ENCODE measurements at regions not wholly inside any gene's neighbourhood (a gene's known extent, or its start where the extent isn't known, plus 50 kb on each side); places are given as distances from the start of the nearest gene placed in this dataset.

DNA sequence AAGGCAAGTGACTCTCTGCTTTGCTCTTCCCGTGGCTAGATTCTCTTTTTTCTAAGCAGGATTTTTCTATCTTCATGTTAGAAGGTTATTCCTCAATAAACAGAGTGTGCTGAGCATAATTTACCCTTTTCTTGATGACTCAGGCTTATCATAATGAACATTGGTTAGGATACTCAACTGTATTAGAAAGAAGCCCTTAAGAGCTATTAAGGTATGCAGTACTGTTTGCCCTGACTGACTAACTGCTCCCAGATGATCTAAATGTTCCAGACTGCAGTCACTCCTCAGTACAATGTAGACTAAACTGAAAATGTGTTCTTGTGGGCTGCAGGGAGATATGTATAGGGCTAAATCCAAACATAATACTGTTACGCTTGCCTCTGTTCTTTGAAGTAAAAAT is 687.8 kb downstream of the NUP35 start:
- peaks cover 2% of the 10 kb centered on the region for H3K9me3 ChIP-seq (ENCODE audit: low read depth)
- H2AFZ ChIP-seq: no peak overlapping the region
- H3K9ac ChIP-seq: no peak overlapping the region
- no peaks in the 10 kb centered on the region for H3K79me2 ChIP-seq (ENCODE audit: insufficient read depth)
- TF ChIP-seq EZH2 (IDR thresholded peaks at IDR 0.05; ENCODE audit: insufficient read depth, poor library complexity, severe bottlenecking) (no peak), EZH2phosphoT487 (IDR thresholded peaks at IDR 0.05; ENCODE audit: insufficient read depth, low read depth) (no peak)
- H3K4me1 ChIP-seq (ENCODE audit: insufficient read depth): no peaks in the 10 kb centered on the region
- no peak overlapping the region for H3K27ac ChIP-seq
- WGBS, 2 experiments (ENCODE audit: low coverage in 1 of 2, low lambda C conversion rate in 2 of 2, missing lambda C conversion rate in 2 of 2): 8 to 11% methylated on average over 2 of the region's 2 CpGs
- DNase-seq: no peak
- H3F3A ChIP-seq (ENCODE audit: insufficient read depth): no peaks in the 10 kb centered on the region
- no peak overlapping the region for H3K4me2 ChIP-seq (ENCODE audit: unreplicated experiment)
- no peak overlapping the region for H3K4me3 ChIP-seq
- no peaks in the 10 kb centered on the region for H3K36me3 ChIP-seq (ENCODE audit: low read depth)
- H4K20me1 ChIP-seq (ENCODE audit: insufficient read depth): no peaks in the 10 kb centered on the region
- no peaks in the 10 kb centered on the region for H3K9me2 ChIP-seq (ENCODE audit: insufficient read depth)
- in situ Hi-C loops (cut with MboI): no loop called here
- no peaks in the 10 kb centered on the region for H3K27me3 ChIP-seq (replicated peaks; ENCODE audit: insufficient read depth)

DNA sequence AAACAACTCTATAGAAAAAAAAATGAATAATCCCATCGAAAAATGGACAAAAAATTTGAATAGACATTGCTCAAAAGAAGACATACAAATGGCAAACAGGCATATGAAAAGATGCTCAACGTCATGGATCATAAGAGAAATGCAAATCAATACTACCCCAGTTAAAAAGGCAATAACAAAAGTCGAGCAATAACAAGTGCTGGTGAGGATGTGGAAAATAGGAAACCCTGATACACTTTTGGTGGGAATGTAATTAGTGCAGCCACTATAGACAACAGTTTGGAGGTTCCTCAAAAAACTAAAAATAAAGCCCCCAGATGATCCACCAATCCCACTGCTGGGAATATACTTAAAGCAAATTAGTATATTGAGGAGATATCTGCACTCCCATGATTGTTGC is 701.5 kb downstream of the NUP35 start:
- no peak overlapping the region for H3K27ac ChIP-seq
- H3K9me2 ChIP-seq (ENCODE audit: insufficient read depth): no peaks in the 10 kb centered on the region
- H3F3A ChIP-seq (ENCODE audit: insufficient read depth): no peaks in the 10 kb centered on the region
- no peaks in the 10 kb centered on the region for H3K36me3 ChIP-seq (ENCODE audit: low read depth)
- no peak for DNase-seq
- H3K27me3 ChIP-seq (replicated peaks; ENCODE audit: insufficient read depth): no peaks in the 10 kb centered on the region
- WGBS, 2 experiments (ENCODE audit: low coverage in 1 of 2, low lambda C conversion rate in 2 of 2, missing lambda C conversion rate in 2 of 2): 11 to 19% methylated on average over 3 of the region's 3 CpGs
- H3K9me3 ChIP-seq (ENCODE audit: low read depth): peaks cover 2% of the 10 kb centered on the region
- H4K20me1 ChIP-seq (ENCODE audit: insufficient read depth): no peaks in the 10 kb centered on the region
- in situ Hi-C loops (cut with MboI): no loop called here
- H2AFZ ChIP-seq: no peak overlapping the region
- no peaks in the 10 kb centered on the region for H3K79me2 ChIP-seq (ENCODE audit: insufficient read depth)
- no peaks in the 10 kb centered on the region for H3K4me1 ChIP-seq (ENCODE audit: insufficient read depth)
- H3K4me2 ChIP-seq (ENCODE audit: unreplicated experiment): no peak overlapping the region
- H3K4me3 ChIP-seq: no peak overlapping the region
- TF ChIP-seq EZH2 (IDR thresholded peaks at IDR 0.05; ENCODE audit: insufficient read depth, poor library complexity, severe bottlenecking) (no peak), EZH2phosphoT487 (IDR thresholded peaks at IDR 0.05; ENCODE audit: insufficient read depth, low read depth) (no peak)
- H3K9ac ChIP-seq: no peak overlapping the region

DNA sequence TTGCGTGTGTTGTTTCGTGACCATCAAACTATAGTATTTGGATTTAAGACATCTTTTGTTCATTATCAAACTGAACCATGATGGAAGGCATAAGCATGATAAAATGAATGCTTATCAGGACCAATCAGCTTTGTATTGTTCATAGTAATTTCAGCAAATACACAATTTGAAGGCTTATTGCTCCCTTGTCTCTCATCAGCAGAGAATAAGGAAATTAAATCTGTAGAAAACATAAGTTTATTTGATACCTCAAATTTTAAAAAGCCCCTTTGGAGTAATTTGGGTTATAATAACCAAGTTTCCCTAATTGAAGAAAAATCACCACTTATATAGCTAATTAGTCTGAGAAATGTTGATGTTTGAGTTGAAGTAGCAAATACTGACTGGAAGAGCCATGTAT is 705.7 kb downstream of the NUP35 start:
- no peaks in the 10 kb centered on the region for H3K27me3 ChIP-seq (replicated peaks; ENCODE audit: insufficient read depth)
- H3K4me1 ChIP-seq (ENCODE audit: insufficient read depth): no peaks in the 10 kb centered on the region
- no peak for DNase-seq
- no peak overlapping the region for H3K27ac ChIP-seq
- 30 to 34% methylated on average over 2 of the region's 2 CpGs for WGBS, 2 experiments (ENCODE audit: low coverage in 1 of 2, low lambda C conversion rate in 2 of 2, missing lambda C conversion rate in 2 of 2)
- H3K9me3 ChIP-seq (ENCODE audit: low read depth): no peaks in the 10 kb centered on the region
- H3K79me2 ChIP-seq (ENCODE audit: insufficient read depth): no peaks in the 10 kb centered on the region
- no peak overlapping the region for H3K4me3 ChIP-seq
- H2AFZ ChIP-seq: no peak overlapping the region
- H3F3A ChIP-seq (ENCODE audit: insufficient read depth): no peaks in the 10 kb centered on the region
- in situ Hi-C loops (cut with MboI): no loop called here
- no peaks in the 10 kb centered on the region for H3K36me3 ChIP-seq (ENCODE audit: low read depth)
- H3K9me2 ChIP-seq (ENCODE audit: insufficient read depth): no peaks in the 10 kb centered on the region; the same call in 1 of the 2 replicates
- H3K4me2 ChIP-seq (ENCODE audit: unreplicated experiment): no peak overlapping the region
- no peaks in the 10 kb centered on the region for H4K20me1 ChIP-seq (ENCODE audit: insufficient read depth)
- TF ChIP-seq EZH2phosphoT487 (IDR thresholded peaks at IDR 0.05; ENCODE audit: insufficient read depth, low read depth) (no peak), EZH2 (IDR thresholded peaks at IDR 0.05; ENCODE audit: insufficient read depth, poor library complexity, severe bottlenecking) (no peak)
- H3K9ac ChIP-seq: no peak overlapping the region

DNA sequence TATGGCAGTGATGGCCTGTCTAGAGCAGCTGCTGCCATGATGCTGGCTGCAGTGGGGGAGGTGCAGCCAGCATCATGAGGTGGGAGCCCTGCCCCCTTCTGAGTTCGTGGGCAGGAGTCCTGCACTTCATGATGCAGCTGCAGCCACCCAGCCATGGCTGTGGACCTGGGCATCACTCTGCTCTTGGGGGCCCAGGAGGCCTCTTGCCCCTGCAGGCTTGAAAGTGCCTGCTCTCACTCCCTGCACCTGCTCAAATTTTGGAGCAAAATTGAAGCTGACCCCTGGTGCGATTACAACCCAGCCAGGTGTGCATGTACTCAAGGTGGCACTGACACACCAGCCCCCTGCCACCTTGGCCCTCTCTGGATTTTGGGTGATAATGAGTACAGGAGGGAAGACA is 712.9 kb downstream of the NUP35 start:
- no peak overlapping the region for H3K4me3 ChIP-seq
- no peak overlapping the region for H3K27ac ChIP-seq
- no peak for DNase-seq
- H3K4me2 ChIP-seq (ENCODE audit: unreplicated experiment): no peak overlapping the region
- WGBS, 2 experiments (ENCODE audit: low coverage in 1 of 2, low lambda C conversion rate in 2 of 2, missing lambda C conversion rate in 2 of 2): 3 to 4% methylated on average over 2 of the region's 2 CpGs
- no peaks in the 10 kb centered on the region for H3K4me1 ChIP-seq (ENCODE audit: insufficient read depth)
- peaks cover 3% of the 10 kb centered on the region; the same call in 1 of the 2 replicates for H4K20me1 ChIP-seq (ENCODE audit: insufficient read depth)
- in situ Hi-C loops (cut with MboI): no loop called here
- H3K9me2 ChIP-seq (ENCODE audit: insufficient read depth): no peaks in the 10 kb centered on the region; the same call in 1 of the 2 replicates
- H2AFZ ChIP-seq: no peak overlapping the region
- no peak overlapping the region for H3K9ac ChIP-seq
- H3F3A ChIP-seq (ENCODE audit: insufficient read depth): no peaks in the 10 kb centered on the region
- no peaks in the 10 kb centered on the region for H3K9me3 ChIP-seq (ENCODE audit: low read depth)
- H3K27me3 ChIP-seq (replicated peaks; ENCODE audit: insufficient read depth): no peaks in the 10 kb centered on the region
- no peaks in the 10 kb centered on the region for H3K79me2 ChIP-seq (ENCODE audit: insufficient read depth)
- TF ChIP-seq EZH2 (IDR thresholded peaks at IDR 0.05; ENCODE audit: insufficient read depth, poor library complexity, severe bottlenecking): no peak
- TF ChIP-seq EZH2phosphoT487 (IDR thresholded peaks at IDR 0.05; ENCODE audit: insufficient read depth, low read depth): no peak
- H3K36me3 ChIP-seq (ENCODE audit: low read depth): no peaks in the 10 kb centered on the region

DNA sequence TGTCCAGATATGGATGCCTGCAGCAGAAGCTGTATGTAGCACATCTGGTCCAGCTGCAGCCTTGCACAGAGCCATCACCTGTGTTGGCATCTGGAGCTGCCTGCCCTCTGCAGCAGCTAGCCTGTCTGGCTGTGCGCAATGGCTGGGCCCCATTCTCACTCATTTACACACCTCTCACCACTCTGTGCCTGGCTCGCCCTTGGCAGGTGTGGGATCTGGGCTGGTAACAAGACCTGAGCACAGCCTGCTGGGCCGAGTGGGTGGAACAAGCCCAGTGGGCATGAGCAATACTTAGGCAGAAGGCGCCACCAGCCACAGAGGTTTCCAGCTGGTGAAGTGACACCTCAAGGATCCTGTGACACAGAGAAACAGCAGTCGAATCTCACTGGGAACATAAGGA is 714.1 kb downstream of the NUP35 start:
- Histone ChIP-seq H2AFZ (no peak overlapping the region), H3K4me3 (no peak overlapping the region), H3K4me2 (ENCODE audit: unreplicated experiment) (no peak overlapping the region), H3K27ac (no peak overlapping the region), H3K9me3 (ENCODE audit: low read depth) (no peaks in the 10 kb centered on the region), H3K79me2 (ENCODE audit: insufficient read depth) (no peaks in the 10 kb centered on the region), H3K4me1 (ENCODE audit: insufficient read depth) (no peaks in the 10 kb centered on the region), H3K36me3 (ENCODE audit: low read depth) (no peaks in the 10 kb centered on the region), H3K9ac (no peak overlapping the region), H3K27me3 (replicated peaks; ENCODE audit: insufficient read depth) (no peaks in the 10 kb centered on the region), H4K20me1 (ENCODE audit: insufficient read depth) (peaks cover 3% of the 10 kb centered on the region; the same call in 1 of the 2 replicates), H3F3A (ENCODE audit: insufficient read depth) (no peaks in the 10 kb centered on the region), H3K9me2 (ENCODE audit: insufficient read depth) (no peaks in the 10 kb centered on the region; the same call in 1 of the 2 replicates)
- TF ChIP-seq EZH2 (IDR thresholded peaks at IDR 0.05; ENCODE audit: insufficient read depth, poor library complexity, severe bottlenecking) (no peak), EZH2phosphoT487 (IDR thresholded peaks at IDR 0.05; ENCODE audit: insufficient read depth, low read depth) (no peak)
- in situ Hi-C loops (cut with MboI): no loop called here
- 16 to 29% methylated on average over 5 of the region's 5 CpGs for WGBS, 2 experiments (ENCODE audit: low coverage in 1 of 2, low lambda C conversion rate in 2 of 2, missing lambda C conversion rate in 2 of 2)
- DNase-seq: no peak

Measured in GM23248 (cell line).